ENCODE measurements at regions not wholly inside any gene's neighbourhood (a gene's known extent, or its start where the extent isn't known, plus 50 kb on each side); places are given as distances from the start of the nearest gene placed in this dataset.

DNA sequence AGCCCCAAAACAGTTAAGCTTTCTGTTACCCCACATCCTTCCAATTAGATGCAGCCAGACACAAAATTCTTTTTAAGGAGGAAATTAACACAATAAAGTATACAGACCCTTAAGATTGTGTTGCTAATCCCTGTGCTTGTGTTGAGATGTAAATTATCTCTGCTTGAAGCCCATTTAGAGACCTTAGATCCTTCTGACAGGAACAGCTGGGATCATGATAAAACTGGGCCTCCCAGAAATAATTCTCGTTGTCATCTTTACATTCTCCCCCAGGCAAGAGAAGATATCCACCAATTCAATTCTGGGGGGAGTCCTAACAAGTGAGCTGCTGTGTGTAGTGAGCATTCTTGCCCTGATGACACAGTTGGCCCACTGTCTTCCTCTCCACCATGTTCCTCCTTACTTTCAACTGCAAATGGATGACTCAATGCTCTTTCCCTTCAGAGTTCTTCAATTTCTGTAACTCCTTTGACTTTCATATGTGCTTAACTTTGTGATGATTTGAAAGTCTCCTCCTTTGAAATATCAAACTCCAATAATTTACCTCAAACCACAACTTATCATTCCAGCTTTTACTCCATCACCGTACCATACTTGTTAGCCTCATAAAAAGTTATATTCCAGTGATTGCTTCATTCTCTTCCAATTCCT lies 186.6 kb downstream of the RAP2B start:
- no peak for DNase-seq (ENCODE audit: low spot score in 2 of 2, unreplicated experiment in 2 of 2)
- H3K27ac Mint-ChIP-seq: peak overlapping the region; percentile 65

DNA sequence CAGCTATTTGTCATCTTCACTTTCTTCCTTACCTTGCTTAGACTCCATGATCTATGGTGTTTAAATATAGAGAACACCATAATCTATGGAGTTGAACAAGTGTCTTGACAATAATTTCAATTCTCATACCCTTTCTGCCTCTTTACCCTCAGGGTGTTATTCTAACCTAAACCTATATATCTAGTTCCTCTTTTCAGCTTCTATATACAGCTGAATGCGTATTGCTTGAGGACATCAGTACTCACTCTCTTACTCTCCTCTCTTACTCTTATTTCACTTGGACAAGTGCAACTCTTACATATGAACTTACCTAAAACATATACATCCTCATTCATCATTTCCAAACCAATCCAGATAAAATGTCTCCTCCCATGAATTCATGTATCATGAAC lies 187.1 kb downstream of the RAP2B start:
- H3K4me1 Mint-ChIP-seq: peaks cover 22% of the 10 kb centered on the region
- no peak for DNase-seq (ENCODE audit: low spot score in 2 of 2, unreplicated experiment in 2 of 2)
- H3K4me3 Mint-ChIP-seq: no peak overlapping the region
- TF ChIP-seq, protein P1, sequence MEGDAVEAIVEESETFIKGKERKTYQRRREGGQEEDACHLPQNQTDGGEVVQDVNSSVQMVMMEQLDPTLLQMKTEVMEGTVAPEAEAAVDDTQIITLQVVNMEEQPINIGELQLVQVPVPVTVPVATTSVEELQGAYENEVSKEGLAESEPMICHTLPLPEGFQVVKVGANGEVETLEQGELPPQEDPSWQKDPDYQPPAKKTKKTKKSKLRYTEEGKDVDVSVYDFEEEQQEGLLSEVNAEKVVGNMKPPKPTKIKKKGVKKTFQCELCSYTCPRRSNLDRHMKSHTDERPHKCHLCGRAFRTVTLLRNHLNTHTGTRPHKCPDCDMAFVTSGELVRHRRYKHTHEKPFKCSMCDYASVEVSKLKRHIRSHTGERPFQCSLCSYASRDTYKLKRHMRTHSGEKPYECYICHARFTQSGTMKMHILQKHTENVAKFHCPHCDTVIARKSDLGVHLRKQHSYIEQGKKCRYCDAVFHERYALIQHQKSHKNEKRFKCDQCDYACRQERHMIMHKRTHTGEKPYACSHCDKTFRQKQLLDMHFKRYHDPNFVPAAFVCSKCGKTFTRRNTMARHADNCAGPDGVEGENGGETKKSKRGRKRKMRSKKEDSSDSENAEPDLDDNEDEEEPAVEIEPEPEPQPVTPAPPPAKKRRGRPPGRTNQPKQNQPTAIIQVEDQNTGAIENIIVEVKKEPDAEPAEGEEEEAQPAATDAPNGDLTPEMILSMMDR (IDR thresholded peaks at IDR 0.05; ENCODE audit: unreplicated experiment): no peak
- H3K27ac Mint-ChIP-seq: peak overlapping the region; percentile 65
- peaks cover 14% of the 10 kb centered on the region for H3K36me3 Mint-ChIP-seq
- no peaks in the 10 kb centered on the region for H3K27me3 Mint-ChIP-seq (ENCODE audit: low read depth)
- peaks cover 38% of the 10 kb centered on the region for H3K9me3 Mint-ChIP-seq

More for the DNA sequence above, 186.6 kb downstream of the RAP2B start:
- TF ChIP-seq, protein P1 (IDR thresholded peaks at IDR 0.05; ENCODE audit: unreplicated experiment): no peak
- Mint-ChIP-seq H3K4me1 (peaks cover 24% of the 10 kb centered on the region), H3K36me3 (peaks cover 14% of the 10 kb centered on the region), H3K4me3 (no peak overlapping the region), H3K27me3 (ENCODE audit: low read depth) (no peaks in the 10 kb centered on the region), H3K9me3 (peaks cover 38% of the 10 kb centered on the region)

DNA sequence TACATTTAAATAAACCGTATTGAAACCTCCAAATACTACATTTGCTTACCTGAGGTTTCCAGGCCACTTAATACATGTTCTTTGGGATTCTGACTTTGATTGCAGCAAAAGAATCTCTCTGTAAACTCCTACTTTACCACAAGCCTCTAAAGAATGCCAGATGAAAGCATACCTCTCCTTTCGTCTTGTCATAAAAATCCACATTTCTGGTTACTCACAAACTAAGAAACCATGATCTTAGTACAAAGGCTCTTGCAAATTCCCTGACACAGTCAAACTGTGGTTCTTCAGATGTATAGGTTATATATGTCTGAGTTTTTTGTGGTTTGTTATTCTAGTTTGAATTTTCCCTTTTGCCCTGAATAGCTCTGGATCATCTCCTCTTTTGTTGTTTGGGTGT lies 188.4 kb downstream of the RAP2B start:
- no peak for DNase-seq (ENCODE audit: low spot score in 2 of 2, unreplicated experiment in 2 of 2)
- H3K9me3 Mint-ChIP-seq: peaks cover 35% of the 10 kb centered on the region
- TF ChIP-seq, protein P1 (IDR thresholded peaks at IDR 0.05; ENCODE audit: unreplicated experiment): no peak
- H3K27ac Mint-ChIP-seq: peak overlapping the region; percentile 89
- peaks cover 22% of the 10 kb centered on the region for H3K4me1 Mint-ChIP-seq
- H3K36me3 Mint-ChIP-seq: peaks cover 14% of the 10 kb centered on the region
- no peaks in the 10 kb centered on the region for H3K27me3 Mint-ChIP-seq (ENCODE audit: low read depth)
- H3K4me3 Mint-ChIP-seq: no peak overlapping the region

DNA sequence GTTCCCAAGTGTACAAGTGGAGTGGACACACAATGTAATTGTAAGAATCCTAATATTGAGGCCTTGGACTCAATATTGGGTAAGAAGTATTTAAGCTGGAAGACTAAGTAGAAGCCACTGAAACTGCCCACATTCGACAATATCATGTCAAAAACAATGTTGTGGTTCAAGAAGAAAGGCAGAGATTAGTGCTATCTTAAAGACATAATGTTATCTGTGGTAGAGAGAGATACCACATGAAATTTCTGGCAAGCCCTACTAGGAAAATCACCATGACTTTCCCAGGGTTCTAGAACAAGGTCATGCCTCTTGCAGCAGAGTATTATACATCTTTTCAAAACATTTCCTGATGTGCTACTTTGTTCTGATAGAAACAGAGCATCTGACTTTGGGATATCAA lies 192.6 kb downstream of the RAP2B start:
- no peak overlapping the region for H3K27ac Mint-ChIP-seq
- TF ChIP-seq, protein P1 (IDR thresholded peaks at IDR 0.05; ENCODE audit: unreplicated experiment): no peak
- peaks cover 5% of the 10 kb centered on the region for H3K36me3 Mint-ChIP-seq
- peaks cover 15% of the 10 kb centered on the region for H3K4me1 Mint-ChIP-seq
- DNase-seq (ENCODE audit: low spot score in 2 of 2, unreplicated experiment in 2 of 2): no peak
- H3K9me3 Mint-ChIP-seq: peaks cover 13% of the 10 kb centered on the region
- no peaks in the 10 kb centered on the region for H3K27me3 Mint-ChIP-seq (ENCODE audit: low read depth)
- no peak overlapping the region for H3K4me3 Mint-ChIP-seq

DNA sequence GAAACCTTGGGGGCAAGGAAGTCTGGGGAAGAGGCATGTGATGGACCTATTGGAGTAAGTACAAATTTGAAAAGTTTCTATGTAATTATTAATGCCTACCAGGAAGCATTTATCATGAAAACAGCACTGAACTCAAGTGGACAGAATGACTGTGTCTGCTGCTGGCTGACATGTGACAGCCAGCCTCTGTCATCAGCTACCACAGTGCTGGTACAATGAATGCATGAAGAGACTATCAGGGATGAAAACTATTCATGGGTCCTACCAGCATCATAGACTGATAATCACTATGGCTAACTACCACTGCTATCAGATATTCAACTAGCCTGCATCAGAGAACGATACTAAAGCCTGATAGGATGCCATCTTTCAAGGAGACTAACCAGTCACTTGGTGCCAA lies 193.5 kb downstream of the RAP2B start:
- no peaks in the 10 kb centered on the region for H3K27me3 Mint-ChIP-seq (ENCODE audit: low read depth)
- peaks cover 5% of the 10 kb centered on the region for H3K36me3 Mint-ChIP-seq
- no peak overlapping the region for H3K27ac Mint-ChIP-seq
- no peak for DNase-seq (ENCODE audit: low spot score in 2 of 2, unreplicated experiment in 2 of 2)
- peaks cover 7% of the 10 kb centered on the region for H3K4me1 Mint-ChIP-seq
- H3K9me3 Mint-ChIP-seq: peaks cover 13% of the 10 kb centered on the region
- H3K4me3 Mint-ChIP-seq: no peak overlapping the region
- TF ChIP-seq, protein P1 (IDR thresholded peaks at IDR 0.05; ENCODE audit: unreplicated experiment): no peak
